GM12878 (cell line): ENCODE measurements at regions not wholly inside any gene's neighbourhood (a gene's known extent, or its start where the extent isn't known, plus 50 kb on each side); places are given as distances from the start of the nearest gene placed in this dataset.

Experiments used
- ATAC-seq: fragments of 200-7000 bp; cut with Tn5 transposase; 3 replicates; pipeline ENCODE4 v1.9.1; 2020; ENCODE audit warnings: mild to moderate bottlenecking, moderate library complexity
- BruUV-seq: library from RNA; stranded (reverse); fragments of 400-500 nt; replicated peaks from 2 replicates; lab custom pipeline; 2021; lab: Mats Ljungman, UMichigan
- CTCF ChIA-PET: fragments of 300-600 bp; sonication (Branson Sonifier 250); formaldehyde crosslinking; extraction: SDS; loops from one replicate; lab custom pipeline; 2021; ENCODE audit warnings: inconsistent platforms; lab: Yijun Ruan, JAX
- POLR2A ChIA-PET: fragments of 350-600 bp; formaldehyde crosslinking; extraction: SDS; loops from one replicate; lab custom pipeline; 2021; ENCODE audit warnings: inconsistent platforms; lab: Charles Lee
- RAD21 ChIA-PET: fragments of 300-600 bp; sonication (Branson Sonifier 250); formaldehyde crosslinking; loops from one replicate; lab custom pipeline; 2023; ENCODE audit warnings: antibody characterized with exemption; ENCODE audit not compliant: unreplicated experiment; lab: Charles Lee
- SMC1A ChIA-PET: fragments of 300-600 bp; sonication (Branson Sonifier 250); formaldehyde crosslinking; loops from one replicate; lab custom pipeline; 2023; ENCODE audit not compliant: unreplicated experiment, uncharacterized antibody; lab: Charles Lee
- DNase-seq: peaks from one replicate; pipeline ENCODE4 v3.0.0-alpha.2; 2011; ENCODE audit warnings: low read depth, low spot score
- FAIRE-seq: peaks from 3 replicates; lab custom pipeline; 2011; peaks lifted over from hg19 to GRCh38; lab: Jason Lieb, UNC
- H2AFZ ChIP-seq: 2 replicates; pipeline ENCODE4 v1.6.0; 2011; ENCODE audit warnings: low read depth, low read length, control low read depth; ENCODE audit not compliant: control insufficient read depth
- H3K27ac ChIP-seq: 2 replicates; pipeline ENCODE4 v1.5.1; 2011; ENCODE audit warnings: control low read depth; ENCODE audit not compliant: control insufficient read depth, insufficient read depth
- H3K27me3 ChIP-seq, 2 experiments: replicated peaks in 1 of 2; 2 replicates each; pipeline versions ENCODE4 v1.6.0 to v1.6.1; 2011; ENCODE audit warnings: low read length in 1 of 2; ENCODE audit not compliant: control insufficient read depth in 2 of 2, insufficient read depth in 2 of 2
- H3K36me3 ChIP-seq, 2 experiments: 2 replicates each; pipeline ENCODE4 v1.5.1; 2011; ENCODE audit warnings: low read length in 1 of 2; ENCODE audit not compliant: control insufficient read depth in 2 of 2, insufficient read depth in 2 of 2
- H3K4me1 ChIP-seq: 2 replicates; pipeline ENCODE4 v1.6.1; 2011; ENCODE audit warnings: mild to moderate bottlenecking, low read length, moderate library complexity, mixed read lengths; ENCODE audit not compliant: control insufficient read depth, insufficient read depth
- H3K4me2 ChIP-seq: 2 replicates; pipeline ENCODE4 v1.6.0; 2011; ENCODE audit warnings: control low read depth; ENCODE audit not compliant: control insufficient read depth, insufficient read depth
- H3K4me3 ChIP-seq: fragments of 200-600 bp; sonication (generic); 2 replicates; pipeline ENCODE4 v1.5.1; 2016
- H3K79me2 ChIP-seq: 2 replicates; pipeline ENCODE4 v1.6.0; 2011; ENCODE audit warnings: low read length; ENCODE audit not compliant: control insufficient read depth, insufficient read depth
- H3K9ac ChIP-seq: 2 replicates; pipeline ENCODE4 v1.8.0; 2011; ENCODE audit warnings: low read length, control low read depth, mixed read lengths; ENCODE audit not compliant: control insufficient read depth, insufficient read depth
- H3K9me3 ChIP-seq: replicated peaks from 3 replicates; pipeline ENCODE4 v1.5.1; 2011; ENCODE audit warnings: mild to moderate bottlenecking, low read length; ENCODE audit not compliant: control insufficient read depth, insufficient read depth
- H4K20me1 ChIP-seq: 2 replicates; pipeline ENCODE4 v1.6.0; 2011; ENCODE audit not compliant: control insufficient read depth, insufficient read depth
- BACH1 ChIP-seq: fragments of 450-650 bp; IDR thresholded peaks from 2 replicates; pipeline ENCODE4 v1.6.1; 2017; ENCODE audit warnings: mild to moderate bottlenecking, borderline replicate concordance
- BCLAF1 ChIP-seq: fragments of 450-650 bp; IDR thresholded peaks from 2 replicates; pipeline ENCODE4 v1.6.1; 2017; ENCODE audit warnings: antibody characterized with exemption, mild to moderate bottlenecking, moderate library complexity
- CTCF ChIP-seq, 3 experiments: IDR thresholded peaks in 2 of 3; conservative IDR thresholded peaks in 1 of 3; 2 replicates each; pipeline ENCODE4 v1.5.1; 2011; ENCODE audit warnings: low read depth in 3 of 3, low read length in 3 of 3, mild to moderate bottlenecking in 3 of 3, control low read depth in 2 of 3, moderate library complexity in 2 of 3, inconsistent platforms in 1 of 3, mixed read lengths in 1 of 3; ENCODE audit not compliant: control insufficient read depth in 2 of 3, insufficient read depth in 1 of 3; ENCODE audit errors: extremely low read depth in 1 of 3
- EZH2 ChIP-seq: IDR thresholded peaks from 2 replicates; pipeline ENCODE4 v1.6.1; 2012; ENCODE audit warnings: low read depth, mild to moderate bottlenecking, control low read depth, inconsistent platforms, low read length, borderline replicate concordance; ENCODE audit not compliant: control insufficient read depth
- IKZF2 ChIP-seq, 2 experiments: fragments of 450-650 bp; IDR thresholded peaks; 2 replicates each; pipeline ENCODE4 v1.6.1; 2017; ENCODE audit warnings: mild to moderate bottlenecking in 2 of 2, moderate library complexity in 2 of 2
- JUND ChIP-seq: IDR thresholded peaks from 2 replicates; pipeline ENCODE4 v1.6.1; 2012; ENCODE audit warnings: low read depth, mild to moderate bottlenecking, low read length, improper control_type of control experiment, moderate library complexity
- MXI1 ChIP-seq: fragments of 150-350 bp; IDR thresholded peaks from 2 replicates; pipeline ENCODE4 v1.6.1; 2011; ENCODE audit warnings: low read depth, mild to moderate bottlenecking, inconsistent platforms, low read length, improper control_type of control experiment
- PRDM15 ChIP-seq: fragments of 450-650 bp; formaldehyde crosslinking; IDR thresholded peaks from 2 replicates; pipeline ENCODE4 v1.4.0; 2020; ENCODE audit warnings: mild to moderate bottlenecking, moderate library complexity
- SREBF2 ChIP-seq: IDR thresholded peaks from 2 replicates; pipeline ENCODE4 v1.6.1; 2012; ENCODE audit warnings: mild to moderate bottlenecking, low read length
- TARDBP ChIP-seq: IDR thresholded peaks from 2 replicates; pipeline ENCODE4 v1.6.1; 2016; ENCODE audit warnings: borderline replicate concordance
- TCF3 ChIP-seq: IDR thresholded peaks from 2 replicates; pipeline ENCODE4 v1.6.1; 2012; ENCODE audit warnings: low read depth, mild to moderate bottlenecking, low read length, borderline replicate concordance; ENCODE audit not compliant: insufficient read depth
- WGBS: methylation state at CpG from one replicate; pipeline ENCODE4 v1.1.6; 2016; ENCODE audit warnings: low lambda C conversion rate; ENCODE audit not compliant: insufficient replicate concordance, insufficient coverage; ENCODE audit errors: missing lambda C conversion rate; 5-methylcytosine and 5-hydroxymethylcytosine counted together
- in situ Hi-C: fragments of 300-500 bp; cut with MboI; formaldehyde crosslinking; loops from 9 replicates; pipeline ENCODE4 v1.14.3; 2018; ENCODE audit warnings: mixed read lengths
- intact Hi-C: fragments of 100-400 bp; cut with micrococcal nuclease; formaldehyde crosslinking; loops from one replicate; pipeline ENCODE4 v1.14.2; 2022; ENCODE audit not compliant: unreplicated experiment

- Histone ChIP-seq H3K27me3 (no peaks in the 10 kb centered on the region), H3K4me2 (no peak overlapping the region), H4K20me1 (no peaks in the 10 kb centered on the region), H3K9me3 (no peaks in the 10 kb centered on the region), H2AFZ (no peak overlapping the region), H3K79me2 (no peaks in the 10 kb centered on the region), H3K4me3 (no peak overlapping the region), H3K36me3 (no peaks in the 10 kb centered on the region), H3K27ac (no peak overlapping the region), H3K9ac (no peak overlapping the region), H3K4me1 (no peaks in the 10 kb centered on the region)
- in situ Hi-C loops = no loop called here
- 49% methylated on average over 15 of the region's 15 CpGs for WGBS
- POLR2A ChIA-PET = interaction anchor here (0.6 kb wide), 1 partner anchor 1720 kb away, joined by 4 read pairs; no protein-coding TSS in a partner anchor
- BruUV-seq = no TSS peak
- DNase-seq (no peak), FAIRE-seq (no peak), ATAC-seq (no peak)
- RAD21 ChIA-PET = no interaction called here
- intact Hi-C loops = no loop called here
- CTCF ChIA-PET = no interaction called here
- SMC1A ChIA-PET = no interaction called here
- TF ChIP-seq CTCF (IDR thresholded peaks at IDR 0.05 in 2 of 3, conservative IDR thresholded peaks at IDR 0.05 in 1 of 3; ENCODE audit: control insufficient read depth in 2 of 3, extremely low read depth in 1 of 3, insufficient read depth in 1 of 3, low read depth in 3 of 3, low read length in 3 of 3) (no peak), IKZF2 (IDR thresholded peaks at IDR 0.05) (no peak), TCF3 (no peak), JUND (no peak), SREBF2 (no peak), BACH1 (no peak), TARDBP (no peak), EZH2 (no peak), PRDM15 (CRISPR knock-in tag) (no peak), BCLAF1 (no peak), MXI1 (no peak)
Measured at GRCh38 chr5:27217155-27217956, 179.0 kb upstream of the CDH9 start.
